K562 (cell line): ENCODE measurements at regions not wholly inside any gene's neighbourhood (a gene's known extent, or its start where the extent isn't known, plus 50 kb on each side); places are given as distances from the start of the nearest gene placed in this dataset.

Experiments
- ATAC-seq: fragments of 200-7000 bp; cut with Tn5 transposase; 3 replicates; pipeline ENCODE4 v1.9.1; 2020; ENCODE audit warnings: moderate library complexity
- BruUV-seq: library from RNA; stranded (reverse); fragments of 400-500 nt; replicated peaks from 2 replicates; lab custom pipeline; 2021; lab: Mats Ljungman, UMichigan
- CTCF ChIA-PET: fragments of 300-600 bp; formaldehyde crosslinking; extraction: SDS; loops from one replicate; lab custom pipeline; 2021; ENCODE audit warnings: low intra/inter-chr PET ratio; lab: Yijun Ruan, JAX
- POLR2A ChIA-PET: fragments of 300-600, 350-650 bp; sonication (Branson Sonifier 250); formaldehyde crosslinking; extraction: SDS; loops from one replicate; lab custom pipeline; 2021; ENCODE audit warnings: antibody characterized with exemption, inconsistent platforms; lab: Yijun Ruan, JAX
- DNase-seq, 4 experiments: peaks; one replicate each; pipeline versions ENCODE4 v3.0.0 to v3.0.0-alpha.2; 2011 to 2018; ENCODE audit warnings: low spot score in 3 of 4, mixed read lengths in 3 of 4; ENCODE audit errors: extremely low read depth in 1 of 4
- FAIRE-seq: peaks from 2 replicates; lab custom pipeline; 2011; peaks lifted over from hg19 to GRCh38; lab: Jason Lieb, UNC
- H2AFZ ChIP-seq: 2 replicates; pipeline ENCODE4 v1.6.0; 2011; ENCODE audit warnings: low read depth, low read length, control low read depth, inconsistent platforms
- H3K27ac ChIP-seq: fragments of 200-600 bp; 3 replicates; pipeline ENCODE4 v1.8.0; 2011; ENCODE audit warnings: low read depth, mild to moderate bottlenecking, control low read depth, inconsistent platforms, low read length, moderate library complexity, mixed read lengths; ENCODE audit errors: extremely low read depth
- H3K27me3 ChIP-seq, 2 experiments: fragments of 300-600 bp in 1 of 2; 2 replicates in 1 of 2; 3 replicates in 1 of 2; pipeline versions ENCODE4 v1.6.0 to v1.8.0; 2011; ENCODE audit warnings: inconsistent platforms in 2 of 2, low read length in 2 of 2, mild to moderate bottlenecking in 1 of 2, mixed read lengths in 1 of 2, moderate library complexity in 1 of 2; ENCODE audit not compliant: control insufficient read depth in 2 of 2, insufficient read depth in 2 of 2
- H3K36me3 ChIP-seq: fragments of 300-600 bp; 3 replicates; pipeline ENCODE4 v1.8.0; 2011; ENCODE audit warnings: mild to moderate bottlenecking, low read length, inconsistent platforms; ENCODE audit not compliant: control insufficient read depth, insufficient read depth
- H3K4me1 ChIP-seq, 2 experiments: fragments of 200-600 bp in 1 of 2; replicated peaks in 1 of 2; 2 replicates in 1 of 2; 3 replicates in 1 of 2; pipeline versions ENCODE4 v1.5.1 to v1.8.0; 2011; ENCODE audit warnings: inconsistent platforms in 2 of 2, low read length in 2 of 2, mild to moderate bottlenecking in 1 of 2, mixed read lengths in 1 of 2, moderate library complexity in 1 of 2; ENCODE audit not compliant: control insufficient read depth in 2 of 2, insufficient read depth in 2 of 2
- H3K4me2 ChIP-seq: 2 replicates; pipeline ENCODE4 v1.6.1; 2011; ENCODE audit warnings: low read length, control low read depth, inconsistent platforms, mixed read lengths; ENCODE audit not compliant: insufficient read depth
- H3K4me3 ChIP-seq: fragments of 200-600 bp; sonication (generic), shearing (Covaris generic); 2 replicates; pipeline ENCODE4 v1.5.1; 2016; ENCODE audit warnings: control low read depth, inconsistent platforms
- H3K79me2 ChIP-seq: fragments of 200-600 bp; 3 replicates; pipeline ENCODE4 v1.8.0; 2011; ENCODE audit warnings: low read length, inconsistent platforms; ENCODE audit not compliant: control insufficient read depth, insufficient read depth
- H3K9ac ChIP-seq, 2 experiments: 2 replicates each; pipeline versions ENCODE4 v1.6.0 to v1.6.1; 2011; ENCODE audit warnings: low read depth in 2 of 2, low read length in 2 of 2, control low read depth in 1 of 2, inconsistent platforms in 1 of 2, mild to moderate bottlenecking in 1 of 2, mixed read lengths in 1 of 2; ENCODE audit not compliant: insufficient read depth in 1 of 2
- H3K9me1 ChIP-seq: one replicate; pipeline ENCODE4 v1.6.0; 2011; ENCODE audit warnings: inconsistent platforms, mild to moderate bottlenecking, low read length, moderate library complexity; ENCODE audit not compliant: control insufficient read depth, insufficient read depth
- H3K9me3 ChIP-seq: replicated peaks from 2 replicates; pipeline ENCODE4 v1.5.1; 2011; ENCODE audit warnings: low read depth, low read length, inconsistent platforms; ENCODE audit not compliant: control insufficient read depth, insufficient read depth
- H4K20me1 ChIP-seq: replicated peaks from 2 replicates; pipeline ENCODE4 v1.6.1; 2011; ENCODE audit warnings: low read length, inconsistent platforms, mixed read lengths; ENCODE audit not compliant: control insufficient read depth, insufficient read depth
- CBFB ChIP-seq: sonication (generic); formaldehyde crosslinking; IDR thresholded peaks from 2 replicates; pipeline ENCODE4 v1.4.0; 2020; ENCODE audit warnings: mild to moderate bottlenecking, missing genetic modification reagents
- CTBP1 ChIP-seq: fragments of 450-650 bp; IDR thresholded peaks from 2 replicates; pipeline ENCODE4 v1.6.1; 2016; ENCODE audit warnings: borderline replicate concordance
- ESRRB ChIP-seq: fragments of 250-450 bp; sonication (Bioruptor Pico); IDR thresholded peaks from 2 replicates; pipeline ENCODE4 v1.5.0; 2020; ENCODE audit warnings: mild to moderate bottlenecking, moderate library complexity, borderline replicate concordance
- FOXA1 ChIP-seq: fragments of 450-650 bp; IDR thresholded peaks from 2 replicates; pipeline ENCODE4 v1.6.1; 2016; ENCODE audit warnings: mild to moderate bottlenecking, borderline replicate concordance
- SIN3A ChIP-seq, 2 experiments: fragments of 150-350 bp in 1 of 2; IDR thresholded peaks; 2 replicates each; pipeline ENCODE4 v1.6.1; 2011 to 2016; ENCODE audit warnings: borderline replicate concordance in 2 of 2, low read depth in 2 of 2, low read length in 2 of 2, mild to moderate bottlenecking in 2 of 2, moderate library complexity in 2 of 2; ENCODE audit not compliant: control insufficient read depth in 1 of 2
- SPI1 ChIP-seq: IDR thresholded peaks from 2 replicates; pipeline ENCODE4 v1.6.1; 2011; ENCODE audit warnings: low read depth, low read length, control low read depth, borderline replicate concordance
- TAF9B ChIP-seq: fragments of 450-650 bp; IDR thresholded peaks from 2 replicates; pipeline ENCODE4 v1.6.1; 2018; ENCODE audit warnings: mild to moderate bottlenecking; ENCODE audit not compliant: partially characterized antibody
- ZBED1 ChIP-seq: IDR thresholded peaks from 2 replicates; pipeline ENCODE4 v1.6.1; 2014
- ZNF174 ChIP-seq: fragments of 250-450 bp; sonication (Bioruptor Pico); IDR thresholded peaks from 2 replicates; pipeline ENCODE4 v1.4.0; 2020; ENCODE audit warnings: mild to moderate bottlenecking
- ZNF57 ChIP-seq: fragments of 450-650 bp; formaldehyde crosslinking; IDR thresholded peaks from 2 replicates; pipeline ENCODE4 v1.4.0; 2020; ENCODE audit warnings: mild to moderate bottlenecking, moderate library complexity
- ZNF764 ChIP-seq: fragments of 250-450 bp; sonication (Bioruptor Pico); IDR thresholded peaks from 2 replicates; pipeline ENCODE4 v1.4.0; 2020; ENCODE audit warnings: low read depth, mild to moderate bottlenecking, moderate library complexity
- WGBS: fragments of 100-300 bp; shearing (Covaris generic); methylation state at CpG from one replicate; pipeline ENCODE4 v1.1.6; 2016; ENCODE audit warnings: low coverage, mixed read lengths; ENCODE audit not compliant: insufficient coverage; ENCODE audit errors: missing lambda C conversion rate; 5-methylcytosine and 5-hydroxymethylcytosine counted together
- in situ Hi-C: fragments of 300-500 bp; cut with MboI; formaldehyde crosslinking; loops from 4 replicates; pipeline ENCODE4 v1.15.0; 2018; ENCODE audit warnings: inconsistent platforms, mixed read lengths
- intact Hi-C: fragments of 100-400 bp; cut with micrococcal nuclease; formaldehyde crosslinking; loops from 2 replicates; pipeline ENCODE4 v1.14.2; 2022
- TF ChIP-seq, protein P1 (sequence below): fragments of 450-650 bp; IDR thresholded peaks from 2 replicates; pipeline ENCODE4 v1.6.1; 2014; ENCODE audit warnings: low read depth, mild to moderate bottlenecking, moderate library complexity, borderline replicate concordance

DNA sequence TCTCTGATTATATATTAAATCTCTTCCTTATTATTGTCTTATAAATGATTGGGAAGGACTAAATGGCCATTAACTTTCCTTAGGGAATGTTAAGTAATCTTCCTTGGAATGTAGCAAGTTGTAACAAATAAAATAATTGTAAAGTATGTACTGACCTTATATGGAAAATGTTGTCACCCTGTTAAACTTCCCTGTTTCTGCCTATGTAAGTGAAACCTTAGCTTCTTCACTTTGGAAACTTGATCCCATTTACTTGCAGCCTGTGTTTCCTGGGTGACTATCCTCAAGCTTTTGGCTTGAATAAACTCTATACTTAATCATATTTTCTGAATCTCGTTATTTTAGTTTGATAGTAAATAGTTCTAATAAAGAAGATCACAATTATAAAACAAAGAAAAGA is 519.5 kb upstream of the PTCHD4 start:
- ChIA-PET POLR2A (no interaction called here), CTCF (no interaction called here)
- Histone ChIP-seq H3K4me2 (no peak overlapping the region), H3K27me3 (no peaks in the 10 kb centered on the region), H3K9ac (no peak overlapping the region), H3K36me3 (no peaks in the 10 kb centered on the region), H3K9me3 (no peaks in the 10 kb centered on the region), H3K4me3 (no peak overlapping the region), H3K9me1 (no peaks in the 10 kb centered on the region), H3K79me2 (no peaks in the 10 kb centered on the region), H3K27ac (no peak overlapping the region), H2AFZ (no peak overlapping the region), H3K4me1 (no peaks in the 10 kb centered on the region), H4K20me1 (no peaks in the 10 kb centered on the region)
- ATAC-seq = no peak
- intact Hi-C loops (no loop called here), in situ Hi-C loops (no loop called here)
- WGBS = 0% methylated on average over 1 of the region's 1 CpG
- DNase-seq = no peak
- no peak for TF ChIP-seq SIN3A (IDR thresholded peaks at IDR 0.05; ENCODE audit: borderline replicate concordance in 2 of 2, control insufficient read depth in 1 of 2, low read depth in 2 of 2, low read length in 2 of 2)
- TF ChIP-seq ZNF174 = no peak
- no peak for TF ChIP-seq CBFB (CRISPR knock-in tag)
- no peak for TF ChIP-seq ESRRB
- TF ChIP-seq, protein P1, sequence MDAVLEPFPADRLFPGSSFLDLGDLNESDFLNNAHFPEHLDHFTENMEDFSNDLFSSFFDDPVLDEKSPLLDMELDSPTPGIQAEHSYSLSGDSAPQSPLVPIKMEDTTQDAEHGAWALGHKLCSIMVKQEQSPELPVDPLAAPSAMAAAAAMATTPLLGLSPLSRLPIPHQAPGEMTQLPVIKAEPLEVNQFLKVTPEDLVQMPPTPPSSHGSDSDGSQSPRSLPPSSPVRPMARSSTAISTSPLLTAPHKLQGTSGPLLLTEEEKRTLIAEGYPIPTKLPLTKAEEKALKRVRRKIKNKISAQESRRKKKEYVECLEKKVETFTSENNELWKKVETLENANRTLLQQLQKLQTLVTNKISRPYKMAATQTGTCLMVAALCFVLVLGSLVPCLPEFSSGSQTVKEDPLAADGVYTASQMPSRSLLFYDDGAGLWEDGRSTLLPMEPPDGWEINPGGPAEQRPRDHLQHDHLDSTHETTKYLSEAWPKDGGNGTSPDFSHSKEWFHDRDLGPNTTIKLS = no peak
- no peak for TF ChIP-seq ZNF764
- no peak for TF ChIP-seq CTBP1
- TF ChIP-seq FOXA1 = no peak
- TF ChIP-seq ZNF57 (CRISPR knock-in tag) = no peak
- no peak for TF ChIP-seq TAF9B
- TF ChIP-seq SPI1 = no peak
- no peak for TF ChIP-seq ZBED1
- BruUV-seq = no TSS peak
- FAIRE-seq = no peak
